ENCODE measurements at regions not wholly inside any gene's neighbourhood (a gene's known extent, or its start where the extent isn't known, plus 50 kb on each side); places are given as distances from the start of the nearest gene placed in this dataset.
"Not testable (repeated sequence)": the region's sequence is repeated elsewhere in the genome, so short reads cannot be mapped to it uniquely, and the experiment has no call there.

DNA sequence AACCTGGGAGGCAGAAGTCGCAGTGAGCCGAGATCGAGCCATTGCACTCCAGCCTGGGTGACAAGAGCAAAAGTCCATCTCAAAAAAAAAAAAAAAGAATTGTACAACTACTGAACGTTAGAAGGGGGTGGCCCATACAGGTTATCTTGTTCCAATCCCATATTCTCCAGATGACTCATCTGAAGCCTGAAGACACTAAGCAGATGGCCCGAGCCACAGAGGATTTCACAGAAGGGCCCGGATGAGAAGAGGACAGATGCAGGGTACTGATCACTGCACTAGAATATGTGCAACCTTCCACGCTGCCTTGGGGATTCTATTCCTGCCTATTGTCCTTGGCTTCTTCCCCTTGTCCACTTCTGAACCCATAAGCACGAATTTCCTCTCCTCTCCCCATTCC, 70.9 kb upstream of the UBASH3B start:
- H3K27me3 ChIP-seq (ENCODE audit: control insufficient read depth in 3 of 3, insufficient read depth in 3 of 3, low read length in 3 of 3): no peaks in the 10 kb centered on the region
- H3K36me3 ChIP-seq (ENCODE audit: control insufficient read depth in 3 of 3, insufficient read depth in 3 of 3, low read length in 3 of 3): no peaks in the 10 kb centered on the region
- no peak overlapping the region for H3K4me3 ChIP-seq (ENCODE audit: low read length in 3 of 3)
- H3K4me1 ChIP-seq (ENCODE audit: control insufficient read depth in 3 of 3, insufficient read depth in 3 of 3, low read length in 3 of 3): peaks cover 0 to 7% (median 5%) of the 10 kb centered on the region in 3 donors
- no peak overlapping the region for H3K27ac ChIP-seq (ENCODE audit: low read depth, low read length)
- no peak overlapping the region for H3K9ac ChIP-seq (ENCODE audit: low read depth in 1 of 3, low read length in 3 of 3)
- peaks cover 0 to 5% (median 4%) of the 10 kb centered on the region in 3 donors for H3K9me3 ChIP-seq (ENCODE audit: control insufficient read depth in 3 of 3, low read length in 3 of 3)

DNA sequence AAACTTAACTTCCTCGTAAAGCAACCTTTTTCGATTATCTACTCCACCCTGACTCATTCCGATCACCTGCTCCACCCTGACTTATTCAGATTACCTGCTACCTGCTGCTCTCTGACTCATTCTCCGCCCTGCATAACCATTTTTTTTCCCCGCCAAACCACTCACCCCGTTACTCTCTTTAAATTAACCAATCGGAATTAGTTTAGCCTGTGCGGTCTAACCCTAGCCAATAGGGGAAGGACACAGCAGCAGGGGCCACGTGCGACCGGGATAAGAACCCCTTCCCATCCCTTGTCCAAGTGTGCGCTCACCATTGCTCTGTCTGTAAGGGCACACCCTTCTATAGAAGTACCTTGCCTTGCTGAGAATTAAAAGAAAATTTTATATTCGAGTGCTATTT, 75.5 kb upstream of the UBASH3B start:
- H3K9ac ChIP-seq (ENCODE audit: low read depth in 1 of 3, low read length in 3 of 3); H3K4me3 ChIP-seq (ENCODE audit: low read length in 3 of 3); H3K27ac ChIP-seq (ENCODE audit: low read depth, low read length); H3K36me3 ChIP-seq (ENCODE audit: control insufficient read depth in 3 of 3, insufficient read depth in 3 of 3, low read length in 3 of 3); H3K9me3 ChIP-seq (ENCODE audit: control insufficient read depth in 3 of 3, low read length in 3 of 3); H3K27me3 ChIP-seq (ENCODE audit: control insufficient read depth in 3 of 3, insufficient read depth in 3 of 3, low read length in 3 of 3); H3K4me1 ChIP-seq (ENCODE audit: control insufficient read depth in 3 of 3, insufficient read depth in 3 of 3, low read length in 3 of 3): not testable (repeated sequence)

DNA sequence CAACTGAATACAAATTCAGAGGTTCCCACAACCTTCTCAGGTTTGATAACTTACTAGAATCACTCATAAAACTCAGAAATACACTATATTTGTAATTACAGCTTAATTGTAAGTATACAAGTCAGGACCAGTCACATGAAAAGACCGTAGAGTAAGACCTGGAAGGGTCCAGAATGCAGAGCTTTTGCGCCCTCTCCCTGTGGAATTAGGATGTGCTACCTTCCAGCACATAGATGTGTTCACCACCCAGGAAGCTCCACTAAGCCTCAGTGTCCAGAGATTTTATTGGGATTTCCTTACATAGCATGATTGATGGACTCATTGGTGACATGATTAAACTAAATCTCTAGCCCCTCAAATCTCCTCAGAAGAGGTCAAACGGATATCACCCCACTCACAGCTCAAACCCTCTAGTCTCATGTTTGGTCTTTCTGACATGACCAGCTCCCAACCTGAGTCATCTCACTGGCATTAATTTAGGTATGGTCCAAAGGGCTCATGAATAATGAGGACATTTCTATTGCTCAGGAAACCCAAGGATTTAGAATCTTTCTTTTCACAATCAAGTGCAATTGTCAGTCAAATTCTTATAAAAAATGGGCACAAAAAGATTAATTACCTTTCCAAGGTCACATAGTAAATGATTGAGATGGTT, 77.2 kb upstream of the UBASH3B start:
- no peaks in the 10 kb centered on the region for H3K9me3 ChIP-seq (ENCODE audit: control insufficient read depth in 3 of 3, low read length in 3 of 3)
- H3K27me3 ChIP-seq (ENCODE audit: control insufficient read depth in 3 of 3, insufficient read depth in 3 of 3, low read length in 3 of 3): no peaks in the 10 kb centered on the region
- no peak overlapping the region for H3K9ac ChIP-seq (ENCODE audit: low read depth in 1 of 3, low read length in 3 of 3)
- H3K36me3 ChIP-seq (ENCODE audit: control insufficient read depth in 3 of 3, insufficient read depth in 3 of 3, low read length in 3 of 3): no peaks in the 10 kb centered on the region
- H3K4me3 ChIP-seq (ENCODE audit: low read length in 3 of 3): no peak overlapping the region
- H3K27ac ChIP-seq (ENCODE audit: low read depth, low read length): no peak overlapping the region
- H3K4me1 ChIP-seq (ENCODE audit: control insufficient read depth in 3 of 3, insufficient read depth in 3 of 3, low read length in 3 of 3): peaks cover 0 to 7% (median 5%) of the 10 kb centered on the region in 3 donors

DNA sequence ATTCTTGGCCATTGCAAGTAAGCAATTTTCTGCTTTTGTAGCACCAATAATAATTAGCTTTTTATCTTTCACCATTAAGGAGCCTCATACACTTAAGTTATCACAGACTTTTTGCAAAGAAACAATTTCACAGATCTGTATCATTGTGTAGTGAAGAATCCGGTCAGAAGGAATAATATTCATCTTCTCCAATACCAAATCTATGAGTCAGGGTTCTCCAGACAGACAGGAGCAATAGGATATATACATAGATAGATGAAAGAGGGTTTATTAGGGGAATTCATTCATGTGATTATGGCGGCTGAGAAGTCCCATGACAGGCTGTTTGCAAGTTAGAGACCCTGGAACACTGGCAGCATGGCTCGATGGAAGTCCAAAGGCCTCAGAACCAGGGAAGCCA, 82.9 kb upstream of the UBASH3B start:
- Histone ChIP-seq H3K27ac (ENCODE audit: low read depth, low read length) (no peak overlapping the region), H3K27me3 (ENCODE audit: control insufficient read depth in 3 of 3, insufficient read depth in 3 of 3, low read length in 3 of 3) (no peaks in the 10 kb centered on the region), H3K36me3 (ENCODE audit: control insufficient read depth in 3 of 3, insufficient read depth in 3 of 3, low read length in 3 of 3) (no peaks in the 10 kb centered on the region), H3K9ac (ENCODE audit: low read depth in 1 of 3, low read length in 3 of 3) (no peak overlapping the region), H3K9me3 (ENCODE audit: control insufficient read depth in 3 of 3, low read length in 3 of 3) (no peaks in the 10 kb centered on the region), H3K4me1 (ENCODE audit: control insufficient read depth in 3 of 3, insufficient read depth in 3 of 3, low read length in 3 of 3) (no peaks in the 10 kb centered on the region), H3K4me3 (ENCODE audit: low read length in 3 of 3) (no peak overlapping the region)

DNA sequence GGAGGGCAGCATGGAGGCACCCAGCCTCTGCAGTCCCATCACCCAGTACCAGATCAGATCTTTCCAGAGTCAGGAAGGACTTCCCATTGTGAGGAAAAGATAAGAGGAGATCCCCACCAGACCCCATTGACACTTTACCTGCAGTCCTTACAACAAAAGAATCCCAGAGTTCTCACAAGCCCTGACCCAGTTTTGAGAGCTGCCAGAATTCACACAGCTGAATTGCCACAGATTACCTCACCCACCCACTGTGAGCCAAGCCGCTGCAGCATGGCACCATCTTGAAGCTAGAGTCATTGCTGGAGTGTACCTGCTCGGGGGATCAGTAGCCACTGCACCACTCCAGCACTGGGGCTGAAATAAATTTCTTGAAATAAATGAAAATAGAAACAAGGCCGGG, 91.8 kb upstream of the UBASH3B start:
- H3K27me3 ChIP-seq (ENCODE audit: control insufficient read depth in 3 of 3, insufficient read depth in 3 of 3, low read length in 3 of 3): no peaks in the 10 kb centered on the region
- H3K36me3 ChIP-seq (ENCODE audit: control insufficient read depth in 3 of 3, insufficient read depth in 3 of 3, low read length in 3 of 3): no peaks in the 10 kb centered on the region

DNA sequence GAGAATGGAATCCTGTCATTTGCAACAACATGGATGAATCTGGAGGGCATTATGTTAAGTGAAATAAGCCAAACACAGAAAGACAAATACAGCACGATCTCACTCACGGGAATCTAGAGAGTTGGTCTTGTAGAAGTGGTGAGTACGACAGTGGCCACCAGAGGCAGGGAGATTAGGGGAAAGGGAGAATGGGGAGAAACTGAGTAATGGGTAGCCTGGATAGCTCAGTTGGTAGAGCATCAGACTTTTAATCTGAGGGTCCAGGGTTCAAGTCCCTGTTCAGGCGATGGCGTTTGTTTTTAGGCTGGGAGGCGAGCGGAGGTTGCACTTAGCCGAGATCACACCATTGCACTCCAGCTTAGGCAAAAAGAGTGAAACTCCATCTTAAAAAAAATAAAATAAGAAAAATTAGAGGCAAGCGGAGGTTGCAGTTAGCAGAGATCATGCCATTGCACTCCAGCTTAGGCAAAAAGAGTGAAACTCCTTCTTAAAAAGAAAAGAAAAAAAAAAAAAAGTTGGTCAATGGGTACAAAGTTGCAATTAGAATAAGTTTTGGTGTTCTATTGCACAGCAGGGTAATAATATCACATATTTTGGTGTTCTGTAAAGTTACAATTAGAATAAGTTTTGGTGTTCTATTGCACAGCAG, 95.7 kb upstream of the UBASH3B start:
- Histone ChIP-seq H3K9me3 (ENCODE audit: control insufficient read depth in 3 of 3, low read length in 3 of 3) (no peaks in the 10 kb centered on the region), H3K27me3 (ENCODE audit: control insufficient read depth in 3 of 3, insufficient read depth in 3 of 3, low read length in 3 of 3) (peaks cover 4 to 13% (median 5%) of the 10 kb centered on the region in 3 donors), H3K36me3 (ENCODE audit: control insufficient read depth in 3 of 3, insufficient read depth in 3 of 3, low read length in 3 of 3) (no peaks in the 10 kb centered on the region)

More for the DNA sequence above, 91.8 kb upstream of the UBASH3B start:
- Histone ChIP-seq H3K27ac (ENCODE audit: low read depth, low read length) (no peak overlapping the region), H3K4me1 (ENCODE audit: control insufficient read depth in 3 of 3, insufficient read depth in 3 of 3, low read length in 3 of 3) (no peaks in the 10 kb centered on the region), H3K9ac (ENCODE audit: low read depth in 1 of 3, low read length in 3 of 3) (no peak overlapping the region), H3K4me3 (ENCODE audit: low read length in 3 of 3) (no peak overlapping the region), H3K9me3 (ENCODE audit: control insufficient read depth in 3 of 3, low read length in 3 of 3) (no peaks in the 10 kb centered on the region)

DNA sequence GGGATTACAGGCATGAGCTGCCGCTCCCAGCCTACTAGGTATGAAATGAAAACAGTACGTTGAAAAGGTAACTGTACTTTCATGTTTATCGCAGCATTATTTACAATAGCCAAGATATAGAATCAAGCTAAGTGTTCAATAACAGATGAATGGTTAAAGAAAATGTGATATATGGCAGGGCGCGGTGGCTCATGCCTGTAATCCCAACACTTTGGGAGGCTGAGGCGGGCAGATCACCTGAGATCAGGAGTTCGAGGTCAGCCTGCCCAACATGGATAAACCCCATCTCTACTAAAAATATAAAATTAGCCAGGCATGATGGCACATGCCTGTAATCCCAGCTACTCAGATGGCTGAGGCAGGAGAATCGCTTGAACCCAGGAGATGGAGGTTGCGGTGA, 96.3 kb upstream of the UBASH3B start:
- not testable (repeated sequence) for H3K4me1 ChIP-seq (ENCODE audit: control insufficient read depth in 3 of 3, insufficient read depth in 3 of 3, low read length in 3 of 3); H3K9me3 ChIP-seq (ENCODE audit: control insufficient read depth in 3 of 3, low read length in 3 of 3); H3K27ac ChIP-seq (ENCODE audit: low read depth, low read length); H3K36me3 ChIP-seq (ENCODE audit: control insufficient read depth in 3 of 3, insufficient read depth in 3 of 3, low read length in 3 of 3); H3K9ac ChIP-seq (ENCODE audit: low read depth in 1 of 3, low read length in 3 of 3); H3K4me3 ChIP-seq (ENCODE audit: low read length in 3 of 3)
- H3K27me3 ChIP-seq (ENCODE audit: control insufficient read depth in 3 of 3, insufficient read depth in 3 of 3, low read length in 3 of 3): peaks cover 4 to 13% (median 5%) of the 10 kb centered on the region in 3 donors

More for the DNA sequence above, 95.7 kb upstream of the UBASH3B start:
- no peak overlapping the region for H3K27ac ChIP-seq (ENCODE audit: low read depth, low read length)
- H3K9ac ChIP-seq (ENCODE audit: low read depth in 1 of 3, low read length in 3 of 3): no peak overlapping the region
- no peak overlapping the region for H3K4me3 ChIP-seq (ENCODE audit: low read length in 3 of 3)
- no peaks in the 10 kb centered on the region for H3K4me1 ChIP-seq (ENCODE audit: control insufficient read depth in 3 of 3, insufficient read depth in 3 of 3, low read length in 3 of 3)

DNA sequence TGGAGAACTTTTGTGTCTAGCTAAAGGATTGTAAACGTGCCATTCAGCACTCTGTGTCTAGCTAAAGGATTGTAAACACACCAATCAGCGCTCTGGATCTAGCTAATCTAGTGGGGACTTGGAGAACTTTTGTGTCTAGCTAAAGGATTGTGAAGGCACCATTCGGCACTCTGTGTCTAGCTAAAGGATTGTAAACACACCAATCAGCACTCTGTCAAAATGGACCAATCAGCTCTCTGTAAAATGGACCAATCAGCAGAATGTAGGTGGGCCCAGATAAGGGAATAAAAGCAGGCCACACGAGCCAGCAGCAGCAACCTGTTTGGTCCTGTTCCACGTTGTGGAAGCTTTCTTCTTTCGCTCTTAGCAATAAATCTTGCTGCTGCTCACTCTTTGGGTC, 98.4 kb upstream of the UBASH3B start:
- H3K9me3 ChIP-seq (ENCODE audit: control insufficient read depth in 3 of 3, low read length in 3 of 3); H3K27ac ChIP-seq (ENCODE audit: low read depth, low read length); H3K4me3 ChIP-seq (ENCODE audit: low read length in 3 of 3); H3K36me3 ChIP-seq (ENCODE audit: control insufficient read depth in 3 of 3, insufficient read depth in 3 of 3, low read length in 3 of 3); H3K9ac ChIP-seq (ENCODE audit: low read depth in 1 of 3, low read length in 3 of 3); H3K4me1 ChIP-seq (ENCODE audit: control insufficient read depth in 3 of 3, insufficient read depth in 3 of 3, low read length in 3 of 3): not testable (repeated sequence)
- H3K27me3 ChIP-seq (ENCODE audit: control insufficient read depth in 3 of 3, insufficient read depth in 3 of 3, low read length in 3 of 3): peaks cover 4 to 13% (median 5%) of the 10 kb centered on the region in 3 donors

DNA sequence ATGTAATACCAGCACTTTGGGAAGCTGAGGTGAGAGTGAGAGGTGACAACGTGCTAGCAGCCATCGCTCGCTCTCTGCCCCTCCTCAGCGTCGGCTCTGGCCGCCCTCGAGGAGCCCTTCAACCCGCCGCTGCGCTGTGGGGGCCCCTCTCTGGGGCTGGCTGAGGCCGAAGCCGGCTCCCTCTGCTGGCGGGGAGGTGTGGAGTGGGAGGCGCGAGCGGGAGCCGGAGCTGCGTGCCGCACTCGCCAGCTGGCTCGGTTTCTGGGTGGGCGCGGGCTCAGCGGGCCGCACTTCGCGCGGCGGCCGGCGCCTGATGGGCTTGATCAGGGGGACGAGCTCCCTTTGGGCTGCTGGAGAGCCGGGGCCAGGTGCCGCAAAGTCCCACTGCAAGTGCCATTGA, 98.9 kb upstream of the UBASH3B start:
- Histone ChIP-seq H3K9ac (ENCODE audit: low read depth in 1 of 3, low read length in 3 of 3) (no peak overlapping the region), H3K4me1 (ENCODE audit: control insufficient read depth in 3 of 3, insufficient read depth in 3 of 3, low read length in 3 of 3) (no peaks in the 10 kb centered on the region), H3K27ac (ENCODE audit: low read depth, low read length) (no peak overlapping the region), H3K9me3 (ENCODE audit: control insufficient read depth in 3 of 3, low read length in 3 of 3) (no peaks in the 10 kb centered on the region), H3K4me3 (ENCODE audit: low read length in 3 of 3) (no peak overlapping the region), H3K27me3 (ENCODE audit: control insufficient read depth in 3 of 3, insufficient read depth in 3 of 3, low read length in 3 of 3) (peaks cover 4 to 13% (median 5%) of the 10 kb centered on the region in 3 donors), H3K36me3 (ENCODE audit: control insufficient read depth in 3 of 3, insufficient read depth in 3 of 3, low read length in 3 of 3) (no peaks in the 10 kb centered on the region)

DNA sequence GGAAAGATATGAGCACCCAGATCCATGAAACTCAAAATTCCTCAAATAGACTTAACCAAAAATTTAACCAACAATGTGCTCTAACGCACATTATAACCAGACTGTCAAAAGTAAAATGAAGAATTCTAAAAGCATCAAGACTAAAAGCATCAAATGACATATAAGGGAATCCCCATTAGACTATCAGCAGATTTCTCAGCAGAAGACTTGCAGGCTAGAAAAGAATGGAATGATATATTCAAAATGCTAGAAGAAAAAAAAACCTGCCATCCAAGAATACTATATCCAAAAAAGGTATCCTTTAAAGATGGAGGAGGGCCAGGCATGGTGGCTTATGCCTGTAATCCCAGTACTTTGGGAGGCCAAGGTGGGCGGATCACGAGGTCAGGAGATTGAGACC, 117.5 kb upstream of the UBASH3B start:
- peaks cover 0 to 18% (median 3%) of the 10 kb centered on the region in 3 donors for H3K9me3 ChIP-seq (ENCODE audit: control insufficient read depth in 3 of 3, low read length in 3 of 3)
- H3K9ac ChIP-seq (ENCODE audit: low read depth in 1 of 3, low read length in 3 of 3): no peak overlapping the region
- no peaks in the 10 kb centered on the region for H3K36me3 ChIP-seq (ENCODE audit: control insufficient read depth in 3 of 3, insufficient read depth in 3 of 3, low read length in 3 of 3)
- H3K27ac ChIP-seq (ENCODE audit: low read depth, low read length): no peak overlapping the region
- H3K4me3 ChIP-seq (ENCODE audit: low read length in 3 of 3): no peak overlapping the region
- H3K4me1 ChIP-seq (ENCODE audit: control insufficient read depth in 3 of 3, insufficient read depth in 3 of 3, low read length in 3 of 3): no peaks in the 10 kb centered on the region
- no peaks in the 10 kb centered on the region for H3K27me3 ChIP-seq (ENCODE audit: control insufficient read depth in 3 of 3, insufficient read depth in 3 of 3, low read length in 3 of 3)
